GM19438 (cell line): ENCODE measurements at regions not wholly inside any gene's neighbourhood (a gene's known extent, or its start where the extent isn't known, plus 50 kb on each side); places are given as distances from the start of the nearest gene placed in this dataset.

ENCODE experiments used
- ATAC-seq: cut with Tn5 transposase; IDR thresholded peaks from one replicate; pipeline ENCODE4 v1.9.1; 2021; ENCODE audit warnings: low read depth; ENCODE audit not compliant: unreplicated experiment

DNA sequence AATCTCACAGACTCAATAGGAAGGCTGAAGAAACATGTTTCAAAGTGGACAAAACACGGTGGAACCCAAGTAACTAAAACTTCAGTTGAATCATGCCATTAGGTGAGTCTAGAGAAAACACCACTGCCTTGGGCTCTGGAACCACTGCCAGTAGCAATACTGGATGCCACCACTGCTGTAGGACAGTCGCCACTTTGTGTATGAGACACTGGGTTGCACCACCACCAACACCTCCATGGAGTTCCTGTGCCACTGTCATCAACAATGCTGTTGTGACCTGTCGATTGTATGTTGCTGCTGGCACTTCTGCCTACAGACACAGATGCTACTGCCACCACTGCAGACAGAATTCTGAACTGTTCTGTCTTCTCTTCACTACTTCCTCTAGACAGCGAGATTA, 686.7 kb downstream of the METTL4 start:
- no peak for ATAC-seq

- no peak for ATAC-seq
Observed at GRCh38 chr18:1891641-1892040, 679.7 kb downstream of the METTL4 start.

DNA sequence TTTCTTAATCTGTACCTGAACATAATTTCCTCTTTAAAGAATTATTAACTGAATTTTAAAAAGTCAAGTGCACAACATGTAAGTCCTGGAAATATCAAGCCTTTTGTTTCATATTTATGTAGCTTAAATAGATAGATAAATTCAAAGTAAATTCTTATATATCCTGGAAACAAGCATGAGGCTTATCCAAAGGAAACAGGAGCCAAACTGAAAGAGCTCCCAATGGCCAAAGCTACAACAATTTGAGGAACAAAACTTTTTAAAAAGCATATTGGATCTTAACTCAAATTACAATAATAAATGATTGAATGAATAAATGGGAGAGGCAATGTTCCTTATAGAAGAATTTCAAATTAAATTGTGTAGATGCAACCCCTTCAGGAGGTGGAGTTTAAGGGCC, 679.1 kb downstream of the METTL4 start:
- no peak for ATAC-seq

DNA sequence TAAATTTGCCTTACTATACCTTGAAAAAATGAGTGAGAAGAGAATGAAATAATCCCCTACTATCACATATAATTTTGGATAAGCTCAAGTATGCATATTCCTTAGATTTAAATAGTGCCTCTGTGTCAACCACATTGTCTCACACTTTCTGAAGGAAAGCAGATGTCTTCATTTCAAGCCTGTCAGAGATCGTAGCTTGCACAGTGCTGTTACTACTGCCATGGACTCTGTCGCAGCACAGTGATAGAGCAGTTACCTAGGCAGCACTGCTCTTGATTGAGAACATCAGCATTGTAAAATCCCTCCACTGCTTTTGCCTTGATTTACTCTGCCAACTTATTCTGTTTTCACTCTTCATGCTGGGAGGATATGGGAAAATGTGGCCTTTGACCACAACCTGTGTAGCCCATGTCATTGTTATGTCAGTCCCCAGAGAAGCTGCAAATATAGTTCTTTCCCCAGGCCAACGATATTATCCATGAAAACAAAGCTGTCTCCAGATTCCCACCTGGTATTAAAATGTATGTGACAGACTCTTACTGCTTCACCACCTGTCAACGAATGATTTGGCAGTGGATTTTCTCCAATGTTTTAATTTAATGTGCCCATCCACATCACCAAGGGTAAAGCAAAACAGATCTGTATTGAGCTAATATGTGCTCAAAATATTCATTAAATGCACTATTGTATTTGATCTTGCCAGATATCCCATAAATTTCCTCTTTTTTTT, 675.7 kb downstream of the METTL4 start:
- ATAC-seq: no peak

DNA sequence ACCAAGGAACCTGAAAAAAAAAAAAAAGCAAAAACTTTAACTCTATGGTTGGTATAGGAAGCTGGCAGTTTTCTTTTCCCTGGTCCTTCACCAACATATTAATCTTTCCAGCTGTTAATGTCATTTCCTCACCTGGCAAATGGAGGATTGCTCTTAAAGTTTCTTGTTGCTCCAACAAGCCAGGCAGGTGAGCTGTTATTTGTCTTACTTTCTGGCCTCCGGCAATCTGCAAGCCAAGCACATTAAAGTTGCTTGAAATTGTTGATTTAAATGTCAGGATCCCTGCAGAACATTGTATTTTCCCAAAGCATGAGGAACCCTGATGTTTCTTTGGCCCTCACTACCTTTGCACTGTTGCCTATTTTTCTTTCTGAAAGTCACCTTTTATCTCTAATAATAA, 664.9 kb downstream of the METTL4 start:
- ATAC-seq: no peak

- no peak for ATAC-seq
Observed at GRCh38 chr18:1907470-1908206, 663.7 kb downstream of the METTL4 start.

- no peak for ATAC-seq
Observed at GRCh38 chr18:1914489-1914888, 656.8 kb downstream of the METTL4 start.

DNA sequence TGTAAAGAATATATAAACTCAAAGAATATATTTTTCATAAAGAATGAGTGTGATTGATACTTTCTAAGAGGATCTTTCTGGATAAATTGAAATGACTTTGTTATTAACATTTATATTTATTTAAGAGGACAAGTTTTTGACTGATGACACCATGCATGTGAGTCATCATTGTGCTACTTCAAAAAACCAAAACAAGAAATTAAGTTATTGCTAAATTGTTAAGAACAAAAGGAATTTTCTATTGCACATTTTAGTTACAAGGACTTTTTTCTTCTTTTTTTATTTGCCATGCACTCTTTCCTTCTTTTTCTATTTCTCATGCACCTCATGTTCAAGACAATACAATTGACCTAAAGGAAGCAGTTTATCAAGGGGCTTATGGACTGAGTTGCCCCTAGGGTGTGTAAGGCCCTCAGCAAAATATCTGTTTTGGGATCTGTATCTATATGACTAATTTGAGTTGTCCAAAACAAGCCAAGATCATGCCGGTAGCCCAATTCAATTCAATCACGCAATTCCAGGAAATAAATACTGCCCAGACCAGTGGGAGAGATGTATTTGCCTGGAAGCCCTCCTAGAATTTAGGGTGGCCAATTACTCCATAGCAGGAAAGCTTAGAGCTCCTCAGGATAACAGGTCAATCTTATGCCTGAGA, 654.3 kb downstream of the METTL4 start:
- ATAC-seq: no peak

- no peak for ATAC-seq
Observed at GRCh38 chr18:1917569-1917968, 653.7 kb downstream of the METTL4 start.

- no peak for ATAC-seq
Observed at GRCh38 chr18:1922066-1922465, 649.2 kb downstream of the METTL4 start.

GRCh38 chr18:1928711-1929110, 642.6 kb downstream of the METTL4 start:
- no peak for ATAC-seq

GRCh38 chr18:1929720-1930119, 641.6 kb downstream of the METTL4 start:
- no peak for ATAC-seq

DNA sequence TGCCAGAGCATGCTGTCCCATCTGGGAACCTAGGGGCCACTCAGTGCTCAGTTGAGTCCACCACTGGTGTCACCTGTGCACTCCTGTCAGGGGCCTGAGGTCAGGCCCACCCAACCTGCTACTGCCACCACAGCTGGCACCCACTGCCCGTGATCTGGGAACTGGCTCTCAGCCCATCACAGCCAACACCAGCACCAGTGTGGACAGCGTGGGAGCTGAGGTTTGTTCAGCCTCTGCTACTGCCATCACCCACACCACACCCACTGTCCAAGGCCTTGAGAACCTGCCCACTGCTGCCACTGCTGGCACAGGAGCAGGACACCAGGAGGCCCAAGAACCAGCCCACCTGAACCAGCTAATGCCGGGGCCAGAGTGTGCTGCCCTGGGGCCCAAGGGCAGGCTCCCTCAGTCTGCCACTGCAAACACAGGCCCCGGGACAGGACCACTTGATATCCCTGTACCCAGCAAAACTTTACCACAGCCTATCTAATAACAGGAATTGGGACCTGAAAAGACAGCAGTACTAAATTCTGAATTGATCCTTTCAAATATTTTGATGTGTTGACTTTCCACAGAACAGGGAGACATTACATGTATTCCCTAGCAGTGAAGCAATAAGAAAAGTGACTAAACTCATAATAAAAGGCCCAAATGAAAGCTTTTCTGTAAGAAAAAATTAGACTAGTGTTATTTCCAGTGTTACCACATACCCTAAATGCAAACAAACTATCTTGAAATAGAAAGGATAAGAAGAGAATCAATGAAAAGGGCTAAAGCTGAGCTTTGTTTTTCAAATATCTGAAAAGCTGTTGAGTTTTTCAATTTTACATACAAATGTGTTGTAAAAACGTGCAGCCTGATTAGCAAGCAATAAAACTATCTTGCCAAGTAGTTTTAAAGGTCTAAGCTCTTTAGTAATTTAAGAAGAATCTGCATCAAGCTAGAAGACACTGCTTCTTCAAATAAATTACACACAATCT, 640.7 kb downstream of the METTL4 start:
- no peak for ATAC-seq

GRCh38 chr18:1952486-1952885, 618.8 kb downstream of the METTL4 start:
- ATAC-seq: no peak

DNA sequence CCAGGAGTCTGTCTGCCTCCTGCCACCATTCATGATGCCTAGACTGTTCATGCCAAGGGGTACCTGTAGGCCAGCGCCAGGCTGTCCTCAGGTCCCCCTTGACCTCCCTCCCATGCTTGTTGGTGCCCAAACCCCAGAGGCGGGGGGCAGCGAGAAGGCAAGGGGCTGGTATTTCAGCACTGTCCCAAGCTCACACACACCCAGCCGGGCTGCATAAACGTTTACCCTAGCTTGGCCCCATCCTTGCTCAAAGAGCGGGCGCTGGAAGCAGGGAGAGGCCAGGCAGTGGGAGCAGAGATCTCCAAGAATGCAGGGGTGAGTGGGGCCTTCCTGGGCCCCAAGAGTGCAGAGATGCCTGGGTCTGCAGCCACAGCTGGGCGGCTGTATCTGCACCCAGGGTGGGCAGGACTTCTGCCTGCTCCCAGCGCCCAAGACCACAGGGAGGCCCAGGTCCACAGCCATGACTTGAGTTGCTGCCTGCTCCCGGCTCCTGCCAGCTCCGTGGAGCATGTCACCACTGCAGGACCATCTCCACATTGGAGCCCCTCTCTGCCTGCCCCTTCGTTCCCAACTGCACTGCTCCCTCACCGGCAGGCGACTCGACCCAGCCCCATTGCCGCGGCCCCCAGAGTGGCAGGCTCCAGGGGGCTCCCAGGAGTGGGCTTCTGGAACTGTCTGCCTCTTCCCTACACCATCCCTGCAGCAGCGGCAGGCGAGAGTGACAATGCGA, 616.6 kb downstream of the METTL4 start:
- ATAC-seq: no peak

DNA sequence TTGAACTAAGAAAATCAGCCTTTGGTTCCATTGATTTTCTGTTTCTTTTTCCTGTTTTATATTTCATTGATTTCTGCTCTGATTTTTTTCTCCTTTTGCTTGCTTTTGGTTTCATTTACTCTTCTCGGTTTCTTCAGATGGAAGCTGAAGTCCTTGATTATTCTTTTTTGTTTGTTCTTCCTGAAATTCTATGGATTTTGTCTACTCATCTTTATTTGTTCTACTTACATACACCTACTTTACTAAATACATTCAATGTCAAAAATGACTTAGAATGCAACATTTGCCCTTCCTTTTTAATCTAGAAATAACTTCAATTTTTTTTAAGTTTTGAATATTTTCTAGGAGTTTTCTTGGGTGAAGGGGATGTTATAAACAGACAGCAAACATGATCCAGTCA, 612.5 kb downstream of the METTL4 start:
- no peak for ATAC-seq

DNA sequence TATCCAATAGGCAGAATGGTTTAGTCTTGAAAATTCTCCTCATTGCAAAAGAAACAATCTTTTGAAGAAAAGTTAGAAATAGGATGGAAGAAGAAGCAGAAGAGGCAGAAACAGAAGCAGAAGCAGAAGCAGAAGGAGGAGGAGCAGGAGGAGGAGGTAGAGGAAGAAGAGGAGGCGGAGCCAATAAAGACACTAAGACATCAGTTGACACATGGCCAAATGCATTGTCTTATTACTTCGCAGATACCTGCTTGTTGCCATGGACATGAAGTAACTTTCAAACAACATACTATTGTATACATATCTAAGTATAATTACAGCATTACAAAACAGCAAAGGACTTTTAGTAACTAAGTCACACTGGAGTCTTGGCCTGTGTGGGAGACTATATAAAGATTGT, 606.3 kb downstream of the METTL4 start:
- ATAC-seq: no peak

- ATAC-seq: no peak
Observed at GRCh38 chr18:1965541-1965940, 605.8 kb downstream of the METTL4 start.

GRCh38 chr18:1968801-1969498, 602.4 kb downstream of the METTL4 start:
- ATAC-seq: no peak
